PC-3 (cell line): ENCODE measurements at regions not wholly inside any gene's neighbourhood (a gene's known extent, or its start where the extent isn't known, plus 50 kb on each side); places are given as distances from the start of the nearest gene placed in this dataset.

Experiments used
- CTCF ChIP-seq: fragments of 300-600 bp; sonication (generic); conservative IDR thresholded peaks from 2 replicates; pipeline ENCODE4 v1.5.1; 2017; ENCODE audit warnings: antibody characterized with exemption, low read depth, mild to moderate bottlenecking, low read length
- EZH2 ChIP-seq: fragments of 300-600 bp; sonication (generic); IDR thresholded peaks from one replicate; pipeline ENCODE4 v1.6.1; 2017; ENCODE audit warnings: antibody characterized with exemption, mild to moderate bottlenecking, low read length; ENCODE audit not compliant: unreplicated experiment
- EZH2phosphoT487 ChIP-seq: fragments of 300-600 bp; sonication (generic); IDR thresholded peaks from 2 replicates; pipeline ENCODE4 v1.6.1; 2018; ENCODE audit warnings: mild to moderate bottlenecking, antibody characterized with exemption, low read length, borderline replicate concordance

GRCh38 chr11:110977661-110978060, 265.4 kb upstream of the ARHGAP20 start:
- no peak for TF ChIP-seq CTCF
- no peak for TF ChIP-seq EZH2
- TF ChIP-seq EZH2phosphoT487 = no peak
